Sigmoid colon (tissue), 3 donors: ENCODE measurements at regions not wholly inside any gene's neighbourhood (a gene's known extent, or its start where the extent isn't known, plus 50 kb on each side); places are given as distances from the start of the nearest gene placed in this dataset.

ENCODE experiments used
- CTCF ChIP-seq, 4 experiments: fragments of 450-650 bp in 3 of 4; fragments of 200-600 bp in 1 of 4; IDR thresholded peaks; one replicate each; pipeline ENCODE4 v1.5.1; 2016 to 2019; ENCODE audit warnings: antibody characterized with exemption in 4 of 4, mild to moderate bottlenecking in 3 of 4, moderate library complexity in 2 of 4
- POLR2A ChIP-seq, 2 donors: fragments of 450-650 bp; IDR thresholded peaks; one replicate each; pipeline ENCODE4 v1.6.1; 2016; ENCODE audit warnings: antibody characterized with exemption in 2 of 2, mild to moderate bottlenecking in 2 of 2, moderate library complexity in 2 of 2

- TF ChIP-seq POLR2A (IDR thresholded peaks at IDR 0.05): no peak
- TF ChIP-seq CTCF (IDR thresholded peaks at IDR 0.05): no peak
These were observed 503.6 kb downstream of the ELAVL2 start for GRCh38 chr9:23322392-23322791.
